Mucosa of rectum (tissue), 2 donors: ENCODE measurements at regions not wholly inside any gene's neighbourhood (a gene's known extent, or its start where the extent isn't known, plus 50 kb on each side); places are given as distances from the start of the nearest gene placed in this dataset.
"Not testable (repeated sequence)": the region's sequence is repeated elsewhere in the genome, so short reads cannot be mapped to it uniquely, and the experiment has no call there.

Experiments used
- H3K27ac ChIP-seq, 2 donors: one replicate each; pipeline ENCODE4 v1.7.0; 2013; ENCODE audit warnings: inconsistent platforms in 2 of 2, low read depth in 2 of 2, low read length in 2 of 2
- H3K27me3 ChIP-seq, 2 donors: one replicate each; pipeline ENCODE4 v1.7.0; 2013; ENCODE audit warnings: low read length in 2 of 2; ENCODE audit not compliant: control insufficient read depth in 2 of 2, insufficient read depth in 2 of 2
- H3K36me3 ChIP-seq, 2 donors: one replicate each; pipeline ENCODE4 v1.7.0; 2013; ENCODE audit warnings: low read length in 2 of 2; ENCODE audit not compliant: control insufficient read depth in 2 of 2, insufficient read depth in 2 of 2
- H3K4me1 ChIP-seq, 2 donors: one replicate each; pipeline ENCODE4 v1.7.0; 2013; ENCODE audit warnings: low read length in 2 of 2, mild to moderate bottlenecking in 1 of 2; ENCODE audit not compliant: control insufficient read depth in 2 of 2, insufficient read depth in 2 of 2
- H3K4me3 ChIP-seq, 2 donors: one replicate each; pipeline ENCODE4 v1.7.0; 2013; ENCODE audit warnings: low read length in 2 of 2
- H3K9ac ChIP-seq, 2 donors: one replicate each; pipeline ENCODE4 v1.7.0; 2013; ENCODE audit warnings: low read length in 2 of 2, low read depth in 1 of 2, mild to moderate bottlenecking in 1 of 2
- H3K9me3 ChIP-seq, 2 donors: one replicate each; pipeline ENCODE4 v1.7.0; 2013; ENCODE audit warnings: low read length in 2 of 2; ENCODE audit not compliant: control insufficient read depth in 2 of 2
- donor health status: healthy.
- donor health status: Normal muscosa, but diverticular disease.

DNA sequence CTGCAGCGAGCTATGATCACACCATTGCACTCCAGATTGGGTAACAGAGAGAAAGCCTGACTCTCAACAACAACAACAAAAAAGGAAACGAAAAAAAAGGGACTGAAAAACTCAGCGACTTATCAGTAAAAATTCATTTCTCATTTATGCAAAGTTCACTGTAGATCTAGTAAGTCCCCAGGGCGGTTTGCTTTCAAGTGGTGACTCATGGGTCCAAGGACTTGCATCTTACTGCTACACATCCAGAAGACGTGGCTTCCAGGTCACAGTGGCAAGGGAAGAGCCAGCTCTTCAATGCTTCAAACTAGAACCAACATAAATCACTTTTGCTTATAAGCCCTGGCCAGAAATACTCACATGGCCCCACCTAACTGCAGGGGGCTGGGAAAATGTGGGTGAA lies 178.3 kb upstream of the AUTS2 start:
- Histone ChIP-seq H3K27ac (no peak overlapping the region), H3K9me3 (no peaks in the 10 kb centered on the region), H3K27me3 (no peaks in the 10 kb centered on the region), H3K9ac (no peak overlapping the region), H3K36me3 (no peaks in the 10 kb centered on the region), H3K4me1 (no peaks in the 10 kb centered on the region), H3K4me3 (no peak overlapping the region)

DNA sequence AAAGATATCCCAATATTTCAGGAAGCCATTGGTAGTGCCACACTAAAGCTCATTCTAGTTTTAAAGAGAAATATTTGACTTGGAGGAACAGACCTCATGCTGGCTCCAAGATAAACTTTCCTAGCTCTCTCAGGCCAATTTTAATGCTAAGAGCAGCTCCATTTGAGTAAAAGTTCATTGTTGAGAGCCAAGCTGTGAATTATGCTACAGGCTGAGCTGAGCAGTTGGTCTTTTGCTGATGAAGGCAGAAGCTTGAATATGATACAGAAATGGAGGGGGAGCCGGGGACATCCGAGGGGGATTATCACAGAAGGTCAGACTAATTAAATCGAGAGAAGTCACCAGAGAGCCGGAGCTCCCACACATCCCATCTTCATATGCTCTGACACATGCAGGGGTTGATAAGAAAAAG lies 175.7 kb upstream of the AUTS2 start:
- no peaks in the 10 kb centered on the region for H3K27me3 ChIP-seq
- no peak overlapping the region for H3K27ac ChIP-seq
- no peak overlapping the region for H3K4me3 ChIP-seq
- no peaks in the 10 kb centered on the region for H3K36me3 ChIP-seq
- no peaks in the 10 kb centered on the region for H3K4me1 ChIP-seq
- H3K9me3 ChIP-seq, result no peaks in the 10 kb centered on the region
- no peak overlapping the region for H3K9ac ChIP-seq

DNA sequence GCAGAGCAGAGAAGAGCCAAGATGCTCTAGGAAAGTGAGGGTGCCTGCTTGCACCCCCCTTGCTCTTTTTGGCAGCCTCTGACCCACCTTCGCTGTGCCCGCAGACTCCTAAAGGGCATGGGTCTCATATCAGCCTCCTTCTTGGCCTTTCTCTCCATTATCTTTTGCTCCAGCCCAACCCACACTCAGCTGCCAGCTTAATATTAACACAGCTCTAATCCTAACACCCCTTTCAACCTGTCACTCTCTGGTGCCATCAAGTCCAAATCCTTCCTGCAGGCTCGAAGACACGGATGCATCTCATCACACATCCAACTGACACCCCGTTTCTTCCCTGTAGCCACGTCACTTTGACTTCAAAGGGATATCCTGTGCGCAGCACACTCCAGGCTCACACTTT lies 171.6 kb upstream of the AUTS2 start:
- H3K9ac ChIP-seq, result no peak overlapping the region
- H3K27ac ChIP-seq, result no peak overlapping the region
- H3K9me3 ChIP-seq, result no peaks in the 10 kb centered on the region
- no peak overlapping the region for H3K4me3 ChIP-seq
- H3K27me3 ChIP-seq, result no peaks in the 10 kb centered on the region
- no peaks in the 10 kb centered on the region for H3K36me3 ChIP-seq
- no peaks in the 10 kb centered on the region for H3K4me1 ChIP-seq

DNA sequence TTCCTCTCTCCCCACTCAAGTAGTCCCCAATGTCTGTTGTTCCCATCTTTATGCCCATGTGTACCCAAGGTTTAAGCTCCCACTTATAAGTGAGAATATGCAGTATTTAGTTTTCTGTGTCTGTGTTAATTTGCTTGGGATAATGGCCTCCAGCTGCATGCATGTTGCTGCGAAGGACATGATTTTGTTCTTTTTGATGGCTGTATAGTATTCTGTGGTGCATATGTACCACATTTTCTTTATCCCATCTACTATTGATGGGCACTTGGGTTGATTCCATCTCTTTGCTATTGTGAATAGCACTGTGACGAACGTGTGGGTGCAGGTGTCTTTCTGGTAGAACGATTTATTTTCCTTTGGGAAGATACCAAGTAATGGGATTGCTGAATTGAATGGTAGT lies 170.2 kb upstream of the AUTS2 start:
- no peaks in the 10 kb centered on the region for H3K27me3 ChIP-seq
- H3K4me1 ChIP-seq, result no peaks in the 10 kb centered on the region
- H3K9ac ChIP-seq, result no peak overlapping the region
- H3K27ac ChIP-seq, result no peak overlapping the region
- H3K9me3 ChIP-seq, result no peaks in the 10 kb centered on the region
- H3K4me3 ChIP-seq, result no peak overlapping the region
- no peaks in the 10 kb centered on the region for H3K36me3 ChIP-seq

DNA sequence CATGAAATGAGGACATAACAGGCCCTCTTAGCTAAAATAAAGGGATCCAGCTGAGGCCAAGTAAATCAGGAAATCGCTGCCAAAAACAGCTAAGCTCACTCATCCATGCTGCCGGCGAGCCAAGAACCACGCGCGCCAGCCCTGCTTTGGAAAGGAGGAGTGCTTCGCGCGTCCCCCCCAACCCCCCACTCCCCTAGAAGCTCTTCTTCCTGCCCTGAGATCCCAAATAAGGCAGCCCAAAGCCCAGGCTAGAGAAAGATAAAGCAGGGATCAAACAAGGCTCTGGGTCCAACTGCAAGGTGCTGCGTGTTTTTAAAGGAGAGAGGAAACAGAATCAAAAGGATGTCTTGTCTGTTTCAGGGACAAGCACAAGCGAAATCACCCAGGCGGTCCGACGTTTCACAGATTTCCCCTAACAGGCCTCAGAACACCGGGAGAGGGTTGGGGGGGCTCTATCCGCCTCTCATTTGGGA lies 168.3 kb upstream of the AUTS2 start:
- Histone ChIP-seq H3K9ac (no peak overlapping the region), H3K9me3 (no peaks in the 10 kb centered on the region), H3K27ac (no peak overlapping the region), H3K27me3 (no peaks in the 10 kb centered on the region), H3K4me1 (no peaks in the 10 kb centered on the region), H3K36me3 (no peaks in the 10 kb centered on the region), H3K4me3 (no peak overlapping the region)

DNA sequence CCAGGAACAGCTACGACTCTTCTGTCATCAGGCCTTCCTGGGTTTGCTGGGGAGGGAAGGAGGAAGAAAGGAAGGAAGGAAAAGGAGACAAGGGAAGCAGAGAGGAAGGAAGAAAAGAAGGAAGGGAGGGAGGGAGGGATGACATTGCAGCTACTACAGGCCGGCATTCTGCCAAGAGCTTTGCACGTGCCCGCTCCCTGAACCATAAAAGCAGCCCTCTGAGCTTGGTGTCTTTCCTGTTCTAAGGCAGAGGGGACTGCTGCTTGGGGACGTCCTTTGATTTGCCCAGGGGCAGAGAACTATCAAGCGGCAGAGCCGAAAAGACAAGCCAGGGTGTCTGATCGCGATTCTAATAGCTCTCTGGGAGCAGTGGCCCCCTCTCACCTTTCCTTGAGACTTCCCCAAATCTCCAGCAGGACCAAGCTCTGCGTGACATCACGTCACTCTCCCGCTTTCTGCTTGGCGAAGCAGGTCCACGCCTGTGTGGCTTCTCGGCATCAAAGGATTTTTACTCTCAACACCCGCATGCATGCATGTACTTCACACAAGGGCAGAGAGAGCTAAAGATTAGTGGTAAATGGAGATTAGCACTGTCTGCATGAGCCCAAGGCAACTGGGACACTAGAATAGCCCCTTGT lies 167.8 kb upstream of the AUTS2 start:
- Histone ChIP-seq H3K4me3 (no peak overlapping the region), H3K4me1 (no peaks in the 10 kb centered on the region), H3K9ac (no peak overlapping the region), H3K36me3 (no peaks in the 10 kb centered on the region), H3K27ac (no peak overlapping the region), H3K27me3 (no peaks in the 10 kb centered on the region), H3K9me3 (no peaks in the 10 kb centered on the region)

DNA sequence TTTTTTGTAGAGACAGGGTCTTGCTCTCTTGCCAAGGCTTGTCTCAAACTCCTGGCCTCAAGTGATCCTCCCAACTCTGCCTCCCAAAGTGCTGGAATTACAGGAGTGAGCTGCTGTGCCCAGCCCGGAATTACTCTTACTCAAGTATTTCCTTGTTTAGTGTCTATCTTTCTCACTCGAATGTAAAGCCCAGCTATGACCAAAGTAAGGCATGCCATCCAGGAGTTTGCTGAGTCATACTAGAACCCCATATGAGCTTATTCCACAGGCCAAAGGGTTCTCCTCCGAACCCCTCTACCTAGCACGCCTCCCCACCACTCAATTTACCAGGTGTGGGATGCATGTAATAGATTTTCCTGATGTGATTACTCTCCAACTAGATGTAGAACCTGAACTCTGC lies 166.6 kb upstream of the AUTS2 start:
- no peak overlapping the region for H3K9ac ChIP-seq
- H3K9me3 ChIP-seq, result no peaks in the 10 kb centered on the region
- H3K4me1 ChIP-seq, result no peaks in the 10 kb centered on the region
- no peaks in the 10 kb centered on the region for H3K36me3 ChIP-seq
- H3K27ac ChIP-seq, result no peak overlapping the region
- no peak overlapping the region for H3K4me3 ChIP-seq
- no peaks in the 10 kb centered on the region for H3K27me3 ChIP-seq

DNA sequence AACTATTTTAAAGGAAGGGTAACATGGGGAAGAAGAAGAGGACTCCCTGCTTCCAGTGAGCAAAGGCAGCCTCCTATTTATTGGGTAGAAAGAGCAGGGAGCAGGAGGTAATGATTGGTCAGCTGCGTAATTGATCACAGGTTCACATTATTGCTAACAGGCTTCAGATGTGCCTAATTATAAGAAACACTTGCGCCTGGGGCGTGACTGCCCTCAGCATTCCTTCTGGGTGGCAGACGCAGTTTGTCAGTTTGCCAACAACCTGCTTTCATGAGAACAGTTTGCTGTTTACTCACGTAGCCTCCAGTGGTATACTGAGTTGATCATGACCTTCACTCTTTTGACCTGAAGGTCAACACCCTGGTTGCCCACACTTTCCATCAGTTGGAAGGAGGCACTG lies 166.0 kb upstream of the AUTS2 start:
- H3K27ac ChIP-seq, H3K4me3 ChIP-seq, H3K9ac ChIP-seq, H3K9me3 ChIP-seq, H3K36me3 ChIP-seq, H3K4me1 ChIP-seq, H3K27me3 ChIP-seq: not testable (repeated sequence)

DNA sequence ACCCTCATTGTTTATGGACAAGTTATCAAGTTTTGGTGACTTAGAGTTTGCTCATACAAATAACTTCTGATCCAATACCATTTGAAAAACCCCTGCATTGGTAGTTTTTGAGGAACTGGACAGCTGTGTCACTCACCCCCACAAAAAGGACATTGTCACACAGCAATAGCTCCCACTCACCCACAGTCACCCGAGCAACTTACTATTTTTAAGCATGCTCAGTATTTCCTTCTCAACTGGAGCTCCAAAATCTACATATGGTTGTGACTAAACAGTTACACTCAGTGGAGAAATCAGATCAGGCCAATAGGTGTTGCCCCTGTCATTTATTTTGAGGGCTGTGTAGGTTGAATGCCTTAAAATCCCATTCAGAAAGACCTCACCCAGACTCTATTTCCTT lies 165.2 kb upstream of the AUTS2 start:
- no peak overlapping the region for H3K27ac ChIP-seq
- no peak overlapping the region for H3K9ac ChIP-seq
- no peaks in the 10 kb centered on the region for H3K9me3 ChIP-seq
- H3K27me3 ChIP-seq, result no peaks in the 10 kb centered on the region
- no peaks in the 10 kb centered on the region for H3K4me1 ChIP-seq
- H3K4me3 ChIP-seq, result no peak overlapping the region
- no peaks in the 10 kb centered on the region for H3K36me3 ChIP-seq

DNA sequence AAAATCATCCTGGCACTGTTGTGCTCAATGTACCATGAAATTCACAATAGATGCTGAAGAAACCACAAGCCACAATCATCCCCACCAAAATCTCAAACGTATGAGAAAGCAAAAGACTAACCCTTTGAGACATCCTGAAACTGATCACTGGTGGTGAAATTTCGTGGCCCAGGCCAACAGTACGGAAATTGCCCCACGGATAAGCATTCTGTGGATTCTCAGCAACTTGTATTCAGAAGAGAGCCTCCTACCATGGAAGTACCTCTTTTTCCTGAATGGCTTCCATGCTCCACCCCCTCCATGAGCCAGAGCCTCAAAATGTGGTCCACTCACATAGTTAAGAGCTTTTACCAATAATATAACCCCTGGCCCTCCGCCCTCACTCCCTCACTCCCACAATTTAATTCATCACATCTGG lies 163.9 kb upstream of the AUTS2 start:
- no peaks in the 10 kb centered on the region for H3K4me1 ChIP-seq
- H3K9me3 ChIP-seq, result no peaks in the 10 kb centered on the region
- no peak overlapping the region for H3K27ac ChIP-seq
- H3K36me3 ChIP-seq, result no peaks in the 10 kb centered on the region
- no peak overlapping the region for H3K4me3 ChIP-seq
- H3K9ac ChIP-seq, result no peak overlapping the region
- H3K27me3 ChIP-seq, result no peaks in the 10 kb centered on the region

DNA sequence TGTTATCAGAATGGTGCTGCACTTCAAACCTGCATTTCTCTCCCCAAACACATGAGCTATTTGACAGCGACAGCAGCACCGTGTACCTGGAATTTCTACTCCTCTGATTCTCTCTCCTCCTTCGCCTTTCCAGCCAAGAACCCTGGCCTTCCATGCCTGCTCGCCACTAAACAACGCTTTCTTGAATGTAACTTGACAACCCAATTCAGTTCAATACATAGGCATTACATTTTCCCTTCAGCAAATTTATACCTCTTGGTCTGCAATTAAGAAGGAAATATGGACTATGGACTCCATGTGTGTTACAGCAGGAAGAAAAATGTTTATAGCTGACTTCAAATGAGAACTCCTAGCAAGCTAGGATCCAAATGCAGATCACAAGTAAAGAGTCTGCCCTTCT lies 162.6 kb upstream of the AUTS2 start:
- no peak overlapping the region for H3K27ac ChIP-seq
- H3K9me3 ChIP-seq, result no peaks in the 10 kb centered on the region

More for the DNA sequence above, 162.6 kb upstream of the AUTS2 start:
- no peak overlapping the region for H3K9ac ChIP-seq
- H3K27me3 ChIP-seq, result no peaks in the 10 kb centered on the region
- H3K4me3 ChIP-seq, result no peak overlapping the region
- no peaks in the 10 kb centered on the region for H3K4me1 ChIP-seq
- no peaks in the 10 kb centered on the region for H3K36me3 ChIP-seq
